ENCODE measurements at regions not wholly inside any gene's neighbourhood (a gene's known extent, or its start where the extent isn't known, plus 50 kb on each side); places are given as distances from the start of the nearest gene placed in this dataset.

DNA sequence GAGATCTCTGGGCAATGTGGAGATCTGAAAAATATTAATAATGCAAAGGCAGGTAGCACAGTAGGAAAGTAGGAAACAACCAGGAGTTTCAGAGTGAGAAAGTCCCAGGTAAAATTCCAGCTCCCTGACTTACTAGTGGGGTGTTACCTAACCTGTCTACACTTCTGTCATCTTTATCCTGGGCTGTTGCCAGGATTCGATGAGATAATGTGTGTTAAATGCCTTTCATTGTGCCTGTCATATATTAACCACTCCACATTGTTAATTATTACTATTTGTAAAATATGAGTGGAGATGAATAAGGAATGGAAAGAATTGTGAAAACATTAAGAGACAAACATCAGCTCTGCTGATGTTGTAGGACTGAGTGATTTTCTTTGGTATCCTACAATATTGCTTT lies 50.0 kb upstream of the FRMD4A start:
- DNase-seq (ENCODE audit: low read depth, low spot score): no peak
- in situ Hi-C loops (cut with HindIII; ENCODE audit: low pct_unique_long_range_greater_than_20kb, low sequenced_read_pairs): no loop called here

Small RNA genes in the stretch of these regions (small RNA-seq; reads per million reads assigned to genes)
- gene MIR1265 (0 reads per million in 2 experiments), gene MIR4293 (0 reads per million in 2 experiments)

Data from SK-MEL-5 (cell line).